GM19043 (cell line): ENCODE measurements at regions not wholly inside any gene's neighbourhood (a gene's known extent, or its start where the extent isn't known, plus 50 kb on each side); places are given as distances from the start of the nearest gene placed in this dataset.

Experiments used
- ATAC-seq: cut with Tn5 transposase; IDR thresholded peaks from one replicate; pipeline ENCODE4 v1.9.1; 2021; ENCODE audit warnings: low read depth; ENCODE audit not compliant: unreplicated experiment

GRCh38 chr13:44165889-44166496 lies 207.6 kb upstream of the SERP2 start:
- no peak for ATAC-seq

GRCh38 chr13:44169018-44169911 lies 204.4 kb upstream of the SERP2 start:
- ATAC-seq: no peak

- no peak for ATAC-seq
Measured at GRCh38 chr13:44170731-44171130, 202.9 kb upstream of the SERP2 start.

GRCh38 chr13:44171156-44171555 lies 202.5 kb upstream of the SERP2 start:
- no peak for ATAC-seq

GRCh38 chr13:44171861-44172260 lies 201.8 kb upstream of the SERP2 start:
- no peak for ATAC-seq

- no peak for ATAC-seq
Measured at GRCh38 chr13:44172281-44172810, 201.3 kb upstream of the SERP2 start.

GRCh38 chr13:44174769-44175425 lies 198.7 kb upstream of the SERP2 start:
- no peak for ATAC-seq

- ATAC-seq: no peak
Measured at GRCh38 chr13:44176173-44176572, 197.5 kb upstream of the SERP2 start.

- no peak for ATAC-seq
Measured at GRCh38 chr13:44180876-44181536, 192.6 kb upstream of the SERP2 start.

- ATAC-seq: no peak
Measured at GRCh38 chr13:44181931-44182330, 191.7 kb upstream of the SERP2 start.

GRCh38 chr13:44184740-44185139 lies 188.9 kb upstream of the SERP2 start:
- no peak for ATAC-seq

- no peak for ATAC-seq
Measured at GRCh38 chr13:44188257-44188656, 185.4 kb upstream of the SERP2 start.

- no peak for ATAC-seq
Measured at GRCh38 chr13:44189085-44189484, 184.5 kb upstream of the SERP2 start.

GRCh38 chr13:44191103-44191502 lies 182.5 kb upstream of the SERP2 start:
- ATAC-seq: no peak

GRCh38 chr13:44191504-44192171 lies 182.0 kb upstream of the SERP2 start:
- no peak for ATAC-seq

GRCh38 chr13:44193731-44194130 lies 179.9 kb upstream of the SERP2 start:
- no peak for ATAC-seq

- no peak for ATAC-seq
Measured at GRCh38 chr13:44195245-44195644, 178.4 kb upstream of the SERP2 start.

GRCh38 chr13:44196196-44196751 lies 177.3 kb upstream of the SERP2 start:
- ATAC-seq: no peak

- no peak for ATAC-seq
Measured at GRCh38 chr13:44197791-44198770, 175.5 kb upstream of the SERP2 start.
